Liver (tissue), 8 donors: ENCODE measurements at regions not wholly inside any gene's neighbourhood (a gene's known extent, or its start where the extent isn't known, plus 50 kb on each side); places are given as distances from the start of the nearest gene placed in this dataset.

ENCODE experiments used
- DNase-seq: peaks from one replicate; pipeline ENCODE4 v3.0.0-alpha.2; 2017; ENCODE audit warnings: low spot score
- H3K27ac ChIP-seq, 2 donors: one replicate each; pipeline ENCODE4 v1.7.0; 2013; ENCODE audit warnings: inconsistent platforms in 2 of 2, low read length in 2 of 2, control low read depth in 1 of 2, low read depth in 1 of 2, mild to moderate bottlenecking in 1 of 2
- H3K27me3 ChIP-seq, 4 donors: one replicate each; pipeline versions ENCODE4 v1.6.1 to v1.7.0; 2013; ENCODE audit warnings: low read length in 3 of 4, inconsistent platforms in 1 of 4, mild to moderate bottlenecking in 1 of 4, moderate library complexity in 1 of 4; ENCODE audit not compliant: control insufficient read depth in 4 of 4, insufficient read depth in 4 of 4
- H3K36me3 ChIP-seq, 4 donors: one replicate each; pipeline versions ENCODE4 v1.6.1 to v1.7.0; 2013; ENCODE audit warnings: low read length in 3 of 4, mild to moderate bottlenecking in 3 of 4, low read depth in 1 of 4, moderate library complexity in 1 of 4; ENCODE audit not compliant: control insufficient read depth in 4 of 4, insufficient read depth in 3 of 4
- H3K4me1 ChIP-seq, 4 donors: one replicate each; pipeline versions ENCODE4 v1.6.1 to v1.7.0; 2013; ENCODE audit warnings: low read length in 3 of 4, mild to moderate bottlenecking in 3 of 4, moderate library complexity in 1 of 4; ENCODE audit not compliant: control insufficient read depth in 4 of 4, insufficient read depth in 4 of 4
- H3K4me3 ChIP-seq, 3 donors: one replicate each; pipeline versions ENCODE4 v1.6.1 to v1.7.0; 2013; ENCODE audit warnings: low read length in 3 of 3, control low read depth in 1 of 3, low read depth in 1 of 3, mild to moderate bottlenecking in 1 of 3
- H3K9ac ChIP-seq, 2 donors: one replicate each; pipeline ENCODE4 v1.7.0; 2013; ENCODE audit warnings: low read length in 2 of 2, mild to moderate bottlenecking in 2 of 2, moderate library complexity in 2 of 2, control low read depth in 1 of 2, low read depth in 1 of 2
- H3K9me3 ChIP-seq, 4 donors: one replicate each; pipeline versions ENCODE4 v1.6.1 to v1.7.0; 2013; ENCODE audit warnings: low read length in 3 of 4; ENCODE audit not compliant: control insufficient read depth in 4 of 4
- EGR1 ChIP-seq, 2 donors: IDR thresholded peaks; 2 replicates each; pipeline ENCODE4 v1.6.1; 2016 to 2018; ENCODE audit warnings: antibody characterized with exemption in 2 of 2, low read depth in 2 of 2
- FOXA1 ChIP-seq: IDR thresholded peaks from 2 replicates; pipeline ENCODE4 v1.6.1; 2016; ENCODE audit warnings: antibody characterized with exemption
- FOXA2 ChIP-seq: IDR thresholded peaks from 2 replicates; pipeline ENCODE4 v1.6.1; 2016; ENCODE audit warnings: antibody characterized with exemption
- GABPA ChIP-seq, 2 donors: IDR thresholded peaks in 1 of 2; conservative IDR thresholded peaks in 1 of 2; 2 replicates each; pipeline ENCODE4 v1.6.1; 2016; ENCODE audit warnings: antibody characterized with exemption in 2 of 2, mild to moderate bottlenecking in 1 of 2, moderate library complexity in 1 of 2
- HNF4A ChIP-seq, 2 donors: conservative IDR thresholded peaks; 2 replicates each; pipeline ENCODE4 v1.6.1; 2016; ENCODE audit warnings: antibody characterized with exemption in 2 of 2, mild to moderate bottlenecking in 2 of 2
- HNF4G ChIP-seq: IDR thresholded peaks from 2 replicates; pipeline ENCODE4 v1.6.1; 2016; ENCODE audit warnings: antibody characterized with exemption
- JUND ChIP-seq, 2 donors: IDR thresholded peaks; 2 replicates each; pipeline ENCODE4 v1.6.1; 2016; ENCODE audit warnings: antibody characterized with exemption in 2 of 2
- NR2F2 ChIP-seq: IDR thresholded peaks from 2 replicates; pipeline ENCODE4 v1.6.1; 2016; ENCODE audit warnings: antibody characterized with exemption
- RAD21 ChIP-seq, 2 donors: IDR thresholded peaks; 2 replicates each; pipeline ENCODE4 v1.6.1; 2016; ENCODE audit warnings: antibody characterized with exemption in 2 of 2, mild to moderate bottlenecking in 2 of 2
- RXRA ChIP-seq, 2 donors: IDR thresholded peaks; 2 replicates each; pipeline ENCODE4 v1.6.1; 2017 to 2018; ENCODE audit warnings: antibody characterized with exemption in 2 of 2, mild to moderate bottlenecking in 1 of 2
- SP1 ChIP-seq: IDR thresholded peaks from 2 replicates; pipeline ENCODE4 v1.6.1; 2018; ENCODE audit warnings: antibody characterized with exemption, mild to moderate bottlenecking
- TAF1 ChIP-seq: conservative IDR thresholded peaks from 2 replicates; pipeline ENCODE4 v1.6.1; 2016; ENCODE audit warnings: antibody characterized with exemption, mild to moderate bottlenecking
- YY1 ChIP-seq: IDR thresholded peaks from 2 replicates; pipeline ENCODE4 v1.6.1; 2016; ENCODE audit warnings: antibody characterized with exemption, mild to moderate bottlenecking
- WGBS: extraction: QIAGEN DNeasy Blood & Tissue Kit; methylation state at CpG from one replicate; pipeline ENCODE4 v1.1.7; 2013; 5-methylcytosine and 5-hydroxymethylcytosine counted together
- TF ChIP-seq, protein P1 (sequence below): IDR thresholded peaks from 2 replicates; pipeline ENCODE4 v1.6.1; 2016; ENCODE audit warnings: antibody characterized with exemption
- TF ChIP-seq, protein P2 (sequence below): IDR thresholded peaks from 2 replicates; pipeline ENCODE4 v1.6.1; 2016; ENCODE audit warnings: antibody characterized with exemption
- TF ChIP-seq, protein P3 (sequence below): IDR thresholded peaks from 2 replicates; pipeline ENCODE4 v1.6.1; 2016; ENCODE audit warnings: antibody characterized with exemption
- TF ChIP-seq, protein P4 (sequence below): IDR thresholded peaks from 2 replicates; pipeline ENCODE4 v1.6.1; 2016; ENCODE audit warnings: antibody characterized with exemption, mild to moderate bottlenecking
- TF ChIP-seq, protein P5 (sequence below): fragments of 150-350 bp; IDR thresholded peaks from 2 replicates; pipeline ENCODE4 v1.5.1; 2017; ENCODE audit warnings: improper control_type of control experiment, low read depth, low read length; ENCODE audit not compliant: missing input control
- donor health status: healthy.
- donor health status: healthy.
- donor health status: healthy.
- donor health status: healthy.
- donor health status: healthy.

DNA sequence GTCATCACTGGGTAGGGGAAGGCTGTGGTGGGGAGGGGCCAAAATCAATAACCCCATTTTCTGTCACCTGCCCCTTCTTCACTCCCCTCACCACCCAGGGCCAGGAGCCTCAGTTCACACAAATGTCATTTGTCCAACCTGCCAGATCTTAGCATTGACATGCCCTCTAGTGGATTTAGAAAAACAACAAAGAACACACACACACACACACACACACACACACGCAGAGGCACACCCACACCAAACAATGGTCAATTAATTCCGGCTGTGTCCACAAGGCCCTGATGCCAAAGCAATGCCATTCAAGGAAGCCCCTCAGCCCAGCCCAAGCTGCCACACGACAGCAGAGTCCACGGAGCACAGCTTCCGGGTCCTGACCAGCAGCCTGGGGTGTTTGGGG lies 68.4 kb downstream of the NOG start:
- Histone ChIP-seq H3K27me3 (peaks cover 0 to 3% (median 0%) of the 10 kb centered on the region in 4 donors), H3K27ac (no peak overlapping the region), H3K4me1 (no peaks in the 10 kb centered on the region), H3K36me3 (no peaks in the 10 kb centered on the region), H3K4me3 (no peak overlapping the region), H3K9ac (no peak overlapping the region), H3K9me3 (no peaks in the 10 kb centered on the region)
- TF ChIP-seq GABPA (IDR thresholded peaks at IDR 0.05 in 1 of 2, conservative IDR thresholded peaks at IDR 0.05 in 1 of 2), result no peak
- TF ChIP-seq FOXA1, result no peak
- TF ChIP-seq, protein P1, sequence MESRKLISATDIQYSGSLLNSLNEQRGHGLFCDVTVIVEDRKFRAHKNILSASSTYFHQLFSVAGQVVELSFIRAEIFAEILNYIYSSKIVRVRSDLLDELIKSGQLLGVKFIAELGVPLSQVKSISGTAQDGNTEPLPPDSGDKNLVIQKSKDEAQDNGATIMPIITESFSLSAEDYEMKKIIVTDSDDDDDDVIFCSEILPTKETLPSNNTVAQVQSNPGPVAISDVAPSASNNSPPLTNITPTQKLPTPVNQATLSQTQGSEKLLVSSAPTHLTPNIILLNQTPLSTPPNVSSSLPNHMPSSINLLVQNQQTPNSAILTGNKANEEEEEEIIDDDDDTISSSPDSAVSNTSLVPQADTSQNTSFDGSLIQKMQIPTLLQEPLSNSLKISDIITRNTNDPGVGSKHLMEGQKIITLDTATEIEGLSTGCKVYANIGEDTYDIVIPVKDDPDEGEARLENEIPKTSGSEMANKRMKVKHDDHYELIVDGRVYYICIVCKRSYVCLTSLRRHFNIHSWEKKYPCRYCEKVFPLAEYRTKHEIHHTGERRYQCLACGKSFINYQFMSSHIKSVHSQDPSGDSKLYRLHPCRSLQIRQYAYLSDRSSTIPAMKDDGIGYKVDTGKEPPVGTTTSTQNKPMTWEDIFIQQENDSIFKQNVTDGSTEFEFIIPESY, result no peak
- TF ChIP-seq JUND (IDR thresholded peaks at IDR 0.05), result no peak
- TF ChIP-seq RAD21 (IDR thresholded peaks at IDR 0.05), result no peak
- TF ChIP-seq SP1, result no peak
- TF ChIP-seq, protein P2, sequence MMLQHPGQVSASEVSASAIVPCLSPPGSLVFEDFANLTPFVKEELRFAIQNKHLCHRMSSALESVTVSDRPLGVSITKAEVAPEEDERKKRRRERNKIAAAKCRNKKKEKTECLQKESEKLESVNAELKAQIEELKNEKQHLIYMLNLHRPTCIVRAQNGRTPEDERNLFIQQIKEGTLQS, result no peak
- TF ChIP-seq, protein P3, sequence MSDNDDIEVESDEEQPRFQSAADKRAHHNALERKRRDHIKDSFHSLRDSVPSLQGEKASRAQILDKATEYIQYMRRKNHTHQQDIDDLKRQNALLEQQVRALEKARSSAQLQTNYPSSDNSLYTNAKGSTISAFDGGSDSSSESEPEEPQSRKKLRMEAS, result no peak
- no peak for TF ChIP-seq YY1
- TF ChIP-seq HNF4G, result no peak
- TF ChIP-seq FOXA2, result no peak
- TF ChIP-seq TAF1, result no peak
- TF ChIP-seq HNF4A (conservative IDR thresholded peaks at IDR 0.05), result no peak
- no peak for TF ChIP-seq NR2F2
- TF ChIP-seq, protein P4, sequence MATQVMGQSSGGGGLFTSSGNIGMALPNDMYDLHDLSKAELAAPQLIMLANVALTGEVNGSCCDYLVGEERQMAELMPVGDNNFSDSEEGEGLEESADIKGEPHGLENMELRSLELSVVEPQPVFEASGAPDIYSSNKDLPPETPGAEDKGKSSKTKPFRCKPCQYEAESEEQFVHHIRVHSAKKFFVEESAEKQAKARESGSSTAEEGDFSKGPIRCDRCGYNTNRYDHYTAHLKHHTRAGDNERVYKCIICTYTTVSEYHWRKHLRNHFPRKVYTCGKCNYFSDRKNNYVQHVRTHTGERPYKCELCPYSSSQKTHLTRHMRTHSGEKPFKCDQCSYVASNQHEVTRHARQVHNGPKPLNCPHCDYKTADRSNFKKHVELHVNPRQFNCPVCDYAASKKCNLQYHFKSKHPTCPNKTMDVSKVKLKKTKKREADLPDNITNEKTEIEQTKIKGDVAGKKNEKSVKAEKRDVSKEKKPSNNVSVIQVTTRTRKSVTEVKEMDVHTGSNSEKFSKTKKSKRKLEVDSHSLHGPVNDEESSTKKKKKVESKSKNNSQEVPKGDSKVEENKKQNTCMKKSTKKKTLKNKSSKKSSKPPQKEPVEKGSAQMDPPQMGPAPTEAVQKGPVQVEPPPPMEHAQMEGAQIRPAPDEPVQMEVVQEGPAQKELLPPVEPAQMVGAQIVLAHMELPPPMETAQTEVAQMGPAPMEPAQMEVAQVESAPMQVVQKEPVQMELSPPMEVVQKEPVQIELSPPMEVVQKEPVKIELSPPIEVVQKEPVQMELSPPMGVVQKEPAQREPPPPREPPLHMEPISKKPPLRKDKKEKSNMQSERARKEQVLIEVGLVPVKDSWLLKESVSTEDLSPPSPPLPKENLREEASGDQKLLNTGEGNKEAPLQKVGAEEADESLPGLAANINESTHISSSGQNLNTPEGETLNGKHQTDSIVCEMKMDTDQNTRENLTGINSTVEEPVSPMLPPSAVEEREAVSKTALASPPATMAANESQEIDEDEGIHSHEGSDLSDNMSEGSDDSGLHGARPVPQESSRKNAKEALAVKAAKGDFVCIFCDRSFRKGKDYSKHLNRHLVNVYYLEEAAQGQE, result no peak
- no peak for TF ChIP-seq RXRA (IDR thresholded peaks at IDR 0.05)
- TF ChIP-seq, protein P5, sequence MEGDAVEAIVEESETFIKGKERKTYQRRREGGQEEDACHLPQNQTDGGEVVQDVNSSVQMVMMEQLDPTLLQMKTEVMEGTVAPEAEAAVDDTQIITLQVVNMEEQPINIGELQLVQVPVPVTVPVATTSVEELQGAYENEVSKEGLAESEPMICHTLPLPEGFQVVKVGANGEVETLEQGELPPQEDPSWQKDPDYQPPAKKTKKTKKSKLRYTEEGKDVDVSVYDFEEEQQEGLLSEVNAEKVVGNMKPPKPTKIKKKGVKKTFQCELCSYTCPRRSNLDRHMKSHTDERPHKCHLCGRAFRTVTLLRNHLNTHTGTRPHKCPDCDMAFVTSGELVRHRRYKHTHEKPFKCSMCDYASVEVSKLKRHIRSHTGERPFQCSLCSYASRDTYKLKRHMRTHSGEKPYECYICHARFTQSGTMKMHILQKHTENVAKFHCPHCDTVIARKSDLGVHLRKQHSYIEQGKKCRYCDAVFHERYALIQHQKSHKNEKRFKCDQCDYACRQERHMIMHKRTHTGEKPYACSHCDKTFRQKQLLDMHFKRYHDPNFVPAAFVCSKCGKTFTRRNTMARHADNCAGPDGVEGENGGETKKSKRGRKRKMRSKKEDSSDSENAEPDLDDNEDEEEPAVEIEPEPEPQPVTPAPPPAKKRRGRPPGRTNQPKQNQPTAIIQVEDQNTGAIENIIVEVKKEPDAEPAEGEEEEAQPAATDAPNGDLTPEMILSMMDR, result no peak
- TF ChIP-seq EGR1 (IDR thresholded peaks at IDR 0.05; ENCODE audit: low read depth in 2 of 2), result no peak
- WGBS, result 78% methylated on average over 5 of the region's 5 CpGs
- no peak for DNase-seq
